Activated naive CD4-positive, alpha-beta T cell treated with anti-CD3 and anti-CD28 coated beads, Interleukin-2, amount 50 U/mL, for 24 hours (primary cell): ENCODE measurements at regions not wholly inside any gene's neighbourhood (a gene's known extent, or its start where the extent isn't known, plus 50 kb on each side); places are given as distances from the start of the nearest gene placed in this dataset.

Experiments
- H3K27ac Mint-ChIP-seq: one replicate; pipeline ENCODE4 v1.8.0; 2021; ENCODE audit warnings: mild to moderate bottlenecking, mixed read lengths
- H3K27me3 Mint-ChIP-seq: one replicate; pipeline ENCODE4 v1.8.0; 2021; ENCODE audit warnings: mixed read lengths
- H3K36me3 Mint-ChIP-seq: one replicate; pipeline ENCODE4 v1.8.0; 2021; ENCODE audit warnings: mixed read lengths
- H3K4me1 Mint-ChIP-seq: one replicate; pipeline ENCODE4 v1.8.0; 2021; ENCODE audit warnings: mixed read lengths
- H3K4me3 Mint-ChIP-seq: one replicate; pipeline ENCODE4 v1.8.0; 2021; ENCODE audit warnings: mild to moderate bottlenecking, mixed read lengths
- H3K9me3 Mint-ChIP-seq: one replicate; pipeline ENCODE4 v1.8.0; 2021; ENCODE audit warnings: mixed read lengths

DNA sequence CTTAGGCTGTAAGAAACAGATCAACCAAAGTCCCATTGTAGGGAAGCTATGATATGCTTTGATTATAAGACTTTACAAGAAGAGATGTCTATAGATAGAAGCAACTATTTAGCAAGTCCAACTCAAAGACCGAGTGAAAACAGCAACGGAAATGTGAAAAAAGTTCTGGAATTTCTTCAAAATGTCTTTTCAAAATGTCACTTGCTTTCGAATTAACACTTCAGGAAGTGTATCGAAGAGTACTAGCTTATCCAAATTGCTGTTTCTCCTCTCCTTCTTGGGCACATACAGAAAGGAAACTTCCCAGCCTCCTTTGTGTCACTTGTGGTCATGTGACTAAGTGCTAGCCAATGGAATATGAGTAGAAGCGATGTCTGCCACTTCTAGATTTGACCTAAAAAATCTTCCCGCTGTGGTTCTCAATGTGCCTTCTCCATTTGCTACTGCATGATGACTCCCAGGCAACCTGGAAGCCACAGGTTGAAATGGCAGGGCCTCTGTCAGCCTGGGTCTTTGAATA lies 89.9 kb downstream of the TSEN15 start:
- Mint-ChIP-seq H3K27me3 (peaks cover 13% of the 10 kb centered on the region), H3K36me3 (peaks cover 4% of the 10 kb centered on the region), H3K4me3 (no peak overlapping the region), H3K9me3 (peaks cover 5% of the 10 kb centered on the region), H3K27ac (no peak overlapping the region), H3K4me1 (no peaks in the 10 kb centered on the region)

DNA sequence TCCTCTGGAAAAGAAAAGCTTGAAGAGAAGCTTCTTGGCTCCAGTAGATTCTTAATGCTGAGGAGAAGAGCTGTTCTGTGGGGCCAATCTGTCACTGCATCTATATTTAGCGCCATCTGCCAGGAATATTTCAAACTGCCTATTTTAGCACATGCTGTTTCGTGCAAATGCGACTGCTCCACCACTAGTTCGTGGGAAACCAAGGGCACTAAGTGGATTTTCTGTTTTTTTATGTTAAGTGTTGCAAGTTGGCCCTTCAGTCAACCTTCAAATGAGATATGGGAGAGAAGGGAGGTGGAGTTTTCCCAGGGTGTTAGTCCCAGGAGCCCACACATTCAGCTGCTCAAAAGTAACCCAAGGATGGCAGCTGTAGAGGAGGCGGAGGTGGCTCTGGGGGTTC lies 91.9 kb downstream of the TSEN15 start:
- H3K36me3 Mint-ChIP-seq = no peaks in the 10 kb centered on the region
- no peak overlapping the region for H3K4me3 Mint-ChIP-seq
- no peak overlapping the region for H3K27ac Mint-ChIP-seq
- no peaks in the 10 kb centered on the region for H3K9me3 Mint-ChIP-seq
- H3K4me1 Mint-ChIP-seq = no peaks in the 10 kb centered on the region
- H3K27me3 Mint-ChIP-seq = peaks cover 19% of the 10 kb centered on the region

DNA sequence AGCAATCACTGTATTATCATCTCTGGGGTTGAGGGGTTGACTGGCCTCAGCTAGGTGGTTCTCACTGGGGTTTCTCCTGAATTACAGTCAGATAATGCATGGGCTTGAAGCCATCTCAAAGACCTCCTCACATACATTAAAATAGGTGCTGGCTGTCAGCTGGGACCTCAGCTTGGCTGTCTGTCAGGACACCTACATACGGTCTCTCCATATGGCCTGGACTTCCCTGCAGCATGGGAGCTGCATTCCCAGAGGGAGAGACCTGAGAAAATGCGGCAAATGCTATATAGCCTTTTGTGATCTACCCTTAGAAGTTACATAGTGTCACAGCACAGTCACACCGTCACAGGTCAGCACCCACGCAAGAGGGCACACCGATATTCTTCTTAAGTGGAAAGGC lies 93.6 kb downstream of the TSEN15 start:
- Mint-ChIP-seq H3K36me3 (no peaks in the 10 kb centered on the region), H3K4me1 (no peaks in the 10 kb centered on the region), H3K27me3 (peaks cover 20% of the 10 kb centered on the region), H3K9me3 (no peaks in the 10 kb centered on the region), H3K27ac (no peak overlapping the region), H3K4me3 (no peak overlapping the region)

DNA sequence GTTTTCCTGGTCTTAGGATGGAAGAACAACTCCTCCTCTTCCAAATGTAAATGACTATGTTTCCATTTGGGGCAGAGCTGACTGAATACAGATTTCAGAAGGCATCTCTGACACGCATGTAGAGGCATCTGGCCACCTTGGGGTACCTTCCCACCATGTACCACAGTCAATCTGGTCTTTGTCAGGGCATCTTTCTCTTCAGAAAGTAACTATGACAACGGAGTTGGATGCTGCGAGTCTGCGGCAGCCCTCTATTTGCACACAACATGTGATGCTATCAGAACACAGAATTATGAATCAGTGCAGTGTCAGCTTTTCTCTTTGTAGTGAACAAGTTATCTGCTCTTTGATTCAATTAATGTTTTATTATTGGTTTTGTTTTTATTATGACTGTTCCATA lies 94.7 kb downstream of the TSEN15 start:
- Mint-ChIP-seq H3K27me3 (peaks cover 20% of the 10 kb centered on the region), H3K9me3 (no peaks in the 10 kb centered on the region), H3K4me1 (no peaks in the 10 kb centered on the region), H3K27ac (no peak overlapping the region), H3K36me3 (no peaks in the 10 kb centered on the region), H3K4me3 (no peak overlapping the region)

DNA sequence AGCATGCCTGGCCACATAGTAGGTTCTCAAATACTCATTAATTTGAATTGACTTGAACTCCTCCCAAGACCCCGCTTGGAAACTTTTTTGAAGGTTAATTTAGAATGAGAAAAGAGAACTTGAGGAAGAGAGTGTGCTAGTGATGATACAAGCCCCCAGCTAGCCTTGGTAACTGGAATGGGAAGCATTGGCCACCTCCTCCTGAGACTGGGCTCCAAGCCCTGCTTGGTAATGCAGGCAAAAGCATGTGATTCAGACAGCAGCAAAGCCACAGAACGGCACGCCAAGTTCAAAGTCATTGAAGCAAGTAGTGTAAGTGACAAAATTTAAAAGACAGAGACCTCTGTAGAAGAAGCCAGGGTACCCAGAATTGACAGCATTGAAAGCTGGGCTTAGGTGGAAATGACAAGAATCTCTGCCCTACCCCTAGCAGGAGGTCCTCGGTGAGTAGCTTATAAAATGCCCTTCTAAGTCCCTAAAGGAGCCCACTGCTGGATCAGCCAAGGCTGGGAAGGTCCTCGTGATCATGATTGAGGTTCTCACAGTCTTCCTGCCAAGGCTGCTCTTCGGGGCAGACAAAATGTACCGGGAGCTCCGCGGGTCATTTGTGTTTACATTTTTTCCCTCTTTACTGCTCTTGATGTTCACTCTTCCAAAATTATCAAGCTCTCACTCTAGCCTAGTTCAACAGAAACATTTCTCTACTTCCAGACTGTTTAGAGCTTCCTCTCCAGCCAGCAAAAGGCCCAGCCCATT lies 99.4 kb downstream of the TSEN15 start:
- Mint-ChIP-seq H3K4me3 (no peak overlapping the region), H3K9me3 (no peaks in the 10 kb centered on the region), H3K27ac (no peak overlapping the region), H3K4me1 (peaks cover 13% of the 10 kb centered on the region), H3K27me3 (peaks cover 34% of the 10 kb centered on the region), H3K36me3 (no peaks in the 10 kb centered on the region)

DNA sequence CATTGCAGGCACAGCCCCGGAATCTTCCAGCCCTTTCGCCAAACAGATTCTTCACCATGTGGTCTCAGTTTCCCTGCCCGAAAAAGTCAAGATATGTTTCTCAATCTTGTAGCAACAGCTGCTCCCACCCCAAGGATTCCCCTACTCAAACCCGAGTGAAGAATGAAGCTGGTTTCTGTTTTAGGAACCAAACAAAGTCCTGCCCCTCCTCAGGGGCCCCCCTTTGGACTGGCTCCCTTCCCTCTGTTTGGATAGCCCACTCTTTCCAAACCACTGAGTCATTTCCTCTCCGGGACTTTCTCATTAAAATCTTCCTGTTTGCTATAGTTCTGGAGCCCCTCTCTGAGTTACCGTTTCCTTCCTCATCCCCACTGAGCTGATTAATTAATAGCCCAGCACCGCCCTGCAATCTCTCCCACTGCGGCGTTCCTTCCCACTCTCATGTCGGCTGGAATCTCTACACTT lies 100.9 kb downstream of the TSEN15 start:
- no peaks in the 10 kb centered on the region for H3K9me3 Mint-ChIP-seq
- H3K27me3 Mint-ChIP-seq = peaks cover 30% of the 10 kb centered on the region
- H3K4me1 Mint-ChIP-seq = peaks cover 13% of the 10 kb centered on the region
- H3K36me3 Mint-ChIP-seq = no peaks in the 10 kb centered on the region
- H3K4me3 Mint-ChIP-seq = peak overlapping the region; percentile 31
- no peak overlapping the region for H3K27ac Mint-ChIP-seq

DNA sequence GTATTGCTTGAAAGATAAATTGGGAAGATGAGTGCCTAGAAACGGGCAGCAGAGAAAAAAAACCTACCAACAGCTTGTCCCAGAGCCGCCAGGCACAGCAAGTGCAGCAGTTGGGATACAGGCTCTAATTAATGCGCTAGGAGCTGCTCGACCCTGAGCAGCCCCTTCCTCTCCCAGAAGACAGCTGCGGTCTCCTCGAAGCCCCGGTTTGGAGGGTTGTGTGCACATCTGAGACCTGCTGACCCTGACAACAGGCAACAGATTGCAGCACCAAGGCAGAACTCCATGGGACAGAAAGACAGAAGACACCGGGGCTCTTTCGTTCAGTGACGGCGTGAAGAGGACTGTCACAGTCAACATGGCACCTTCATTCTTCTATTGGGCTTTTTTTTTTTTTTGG lies 101.4 kb downstream of the TSEN15 start:
- Mint-ChIP-seq H3K4me1 (peaks cover 13% of the 10 kb centered on the region), H3K27ac (no peak overlapping the region), H3K36me3 (no peaks in the 10 kb centered on the region), H3K27me3 (peaks cover 28% of the 10 kb centered on the region), H3K4me3 (no peak overlapping the region), H3K9me3 (no peaks in the 10 kb centered on the region)

DNA sequence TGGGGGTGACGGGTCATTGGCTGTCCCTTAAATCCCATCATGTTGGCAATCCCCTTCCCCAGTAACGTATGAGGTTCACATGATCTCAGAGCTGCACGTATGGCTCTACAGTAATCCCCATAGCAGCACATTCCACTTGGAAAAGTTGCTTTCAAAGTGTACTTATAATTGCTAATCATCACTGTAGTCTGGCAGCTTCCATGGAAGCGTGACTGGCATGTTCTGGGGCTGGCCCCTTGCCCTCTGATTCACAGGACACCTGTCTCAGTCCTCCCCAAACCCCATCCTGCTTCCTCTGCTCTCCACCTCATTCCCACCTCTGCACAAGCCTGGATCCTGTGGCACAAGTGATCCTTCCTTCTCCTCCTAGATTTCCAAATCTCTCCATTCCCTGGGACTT lies 102.2 kb downstream of the TSEN15 start:
- Mint-ChIP-seq H3K4me1 (peaks cover 13% of the 10 kb centered on the region), H3K27me3 (peaks cover 30% of the 10 kb centered on the region), H3K9me3 (no peaks in the 10 kb centered on the region), H3K36me3 (no peaks in the 10 kb centered on the region), H3K4me3 (no peak overlapping the region), H3K27ac (no peak overlapping the region)

DNA sequence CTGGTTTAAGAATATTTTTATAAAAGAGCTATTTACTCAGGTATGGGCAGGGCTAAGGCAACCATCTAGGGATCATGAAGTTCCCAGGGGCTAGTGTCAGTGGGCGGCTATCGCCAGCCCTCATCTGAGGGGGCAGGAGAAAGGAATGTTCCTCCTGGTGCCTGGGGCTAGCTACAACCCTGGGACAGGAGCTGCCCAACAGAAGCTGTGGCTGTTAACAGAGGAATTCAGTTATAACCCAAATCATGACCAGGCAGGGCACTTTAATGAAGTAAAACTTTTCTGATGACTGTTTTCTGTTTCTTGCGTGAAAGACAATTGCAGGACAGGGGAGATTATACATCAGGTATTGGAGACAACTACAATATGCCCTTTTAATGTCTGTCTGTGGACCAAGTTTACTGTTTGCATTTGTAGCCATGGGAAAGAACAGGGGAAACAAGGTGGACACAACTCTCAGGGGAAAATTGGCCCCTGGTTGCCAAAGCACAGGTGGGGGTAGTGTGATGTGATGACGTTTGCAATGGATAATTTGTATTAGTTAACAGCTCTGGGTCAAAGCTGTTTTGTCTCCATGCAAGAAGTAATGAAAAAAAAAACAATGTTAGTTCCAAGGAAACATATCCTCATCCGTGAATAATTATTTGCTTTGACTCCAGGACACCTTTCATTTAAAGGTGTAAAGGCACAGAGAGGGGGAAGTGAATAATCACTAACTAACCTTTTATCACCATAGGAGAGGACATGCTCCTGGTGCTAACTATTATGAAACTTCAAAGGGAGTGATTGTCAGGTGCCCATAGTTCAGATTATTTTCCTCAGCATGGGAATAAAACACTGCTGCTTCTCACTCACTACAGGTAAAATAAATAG lies 105.2 kb downstream of the TSEN15 start:
- Mint-ChIP-seq H3K9me3 (no peaks in the 10 kb centered on the region), H3K4me3 (no peak overlapping the region), H3K27me3 (peaks cover 25% of the 10 kb centered on the region), H3K27ac (no peak overlapping the region), H3K4me1 (peaks cover 13% of the 10 kb centered on the region), H3K36me3 (no peaks in the 10 kb centered on the region)

DNA sequence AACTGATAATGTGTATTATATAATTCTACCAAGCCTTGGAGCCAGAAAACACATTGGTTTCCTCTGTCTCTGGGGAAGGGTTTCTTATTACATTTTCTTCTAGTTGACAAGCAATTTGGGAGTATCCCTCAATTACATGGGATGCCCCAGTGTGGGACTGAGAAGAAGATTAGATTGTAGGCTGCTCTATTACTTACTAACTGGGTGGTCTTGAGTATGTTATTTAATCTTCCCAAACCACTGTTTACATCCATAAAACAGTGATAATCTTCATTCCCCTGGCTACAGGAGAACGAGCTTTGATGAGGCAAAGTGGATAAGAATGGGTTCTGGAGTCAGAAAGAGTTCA lies 105.8 kb downstream of the TSEN15 start:
- no peak overlapping the region for H3K27ac Mint-ChIP-seq
- H3K9me3 Mint-ChIP-seq = no peaks in the 10 kb centered on the region
- H3K4me1 Mint-ChIP-seq = peaks cover 10% of the 10 kb centered on the region
- H3K27me3 Mint-ChIP-seq = peaks cover 21% of the 10 kb centered on the region
- no peak overlapping the region for H3K4me3 Mint-ChIP-seq
- no peaks in the 10 kb centered on the region for H3K36me3 Mint-ChIP-seq

DNA sequence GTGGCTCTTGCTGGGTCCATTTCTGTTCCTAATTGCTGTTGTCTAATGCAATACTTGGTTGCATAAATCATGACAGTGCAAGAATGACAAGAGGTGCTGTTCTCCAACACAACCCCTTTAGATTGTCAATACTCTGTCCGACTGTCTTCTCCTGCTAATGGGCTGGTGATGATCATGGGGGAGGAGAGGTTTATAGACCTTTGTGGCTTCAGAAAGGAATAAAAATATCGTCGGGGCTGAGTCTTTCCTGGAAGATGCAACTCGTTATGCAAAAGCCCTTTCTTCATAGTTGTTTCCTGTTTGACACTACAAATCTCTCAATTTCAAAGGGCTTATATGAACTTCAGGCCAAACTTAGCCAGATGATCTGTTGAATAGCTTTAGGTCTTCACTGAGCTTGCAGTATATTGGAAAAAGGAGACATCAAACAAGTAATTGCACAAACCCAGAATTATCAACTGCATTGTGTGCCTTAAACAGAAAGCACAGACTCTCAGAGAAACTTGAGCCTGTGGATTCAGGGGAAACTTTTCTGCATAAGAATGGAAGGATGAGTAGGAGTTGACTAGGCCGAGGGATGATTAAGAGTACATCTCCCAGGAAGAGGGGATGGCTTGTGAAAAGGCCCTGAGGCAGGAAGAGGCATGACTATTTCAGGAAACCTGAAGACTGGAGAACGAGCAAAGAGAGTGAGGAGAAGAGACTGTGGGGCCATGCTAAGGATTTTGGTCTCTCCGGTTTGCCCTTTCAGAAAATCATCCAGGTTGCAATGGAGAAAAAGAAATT lies 107.6 kb downstream of the TSEN15 start:
- H3K27ac Mint-ChIP-seq = no peak overlapping the region

DNA sequence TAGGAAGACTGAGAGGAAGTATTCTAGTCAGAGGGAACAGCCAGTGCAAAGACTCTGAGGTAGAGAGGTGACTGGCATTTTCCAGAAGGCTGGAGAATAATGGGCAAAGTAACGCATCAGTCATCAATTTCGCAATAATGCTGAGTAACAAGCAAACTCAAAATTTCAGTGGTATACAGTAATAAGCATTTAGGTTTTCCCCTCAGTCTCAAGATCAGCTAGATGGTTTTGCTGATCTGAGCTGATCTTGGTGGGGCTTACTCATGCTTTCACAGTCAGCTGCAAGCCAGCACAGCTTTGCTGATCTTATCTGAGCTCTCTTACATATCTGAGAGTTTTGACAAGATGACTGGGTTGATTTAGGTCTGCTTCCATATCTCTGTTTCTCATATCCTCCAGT lies 108.7 kb downstream of the TSEN15 start:
- Mint-ChIP-seq H3K4me3 (no peak overlapping the region), H3K4me1 (no peaks in the 10 kb centered on the region), H3K36me3 (no peaks in the 10 kb centered on the region), H3K27ac (no peak overlapping the region), H3K27me3 (peaks cover 3% of the 10 kb centered on the region), H3K9me3 (no peaks in the 10 kb centered on the region)

More for the DNA sequence above, 107.6 kb downstream of the TSEN15 start:
- Mint-ChIP-seq H3K9me3 (no peaks in the 10 kb centered on the region), H3K4me3 (no peak overlapping the region), H3K27me3 (peaks cover 9% of the 10 kb centered on the region), H3K36me3 (no peaks in the 10 kb centered on the region), H3K4me1 (no peaks in the 10 kb centered on the region)

DNA sequence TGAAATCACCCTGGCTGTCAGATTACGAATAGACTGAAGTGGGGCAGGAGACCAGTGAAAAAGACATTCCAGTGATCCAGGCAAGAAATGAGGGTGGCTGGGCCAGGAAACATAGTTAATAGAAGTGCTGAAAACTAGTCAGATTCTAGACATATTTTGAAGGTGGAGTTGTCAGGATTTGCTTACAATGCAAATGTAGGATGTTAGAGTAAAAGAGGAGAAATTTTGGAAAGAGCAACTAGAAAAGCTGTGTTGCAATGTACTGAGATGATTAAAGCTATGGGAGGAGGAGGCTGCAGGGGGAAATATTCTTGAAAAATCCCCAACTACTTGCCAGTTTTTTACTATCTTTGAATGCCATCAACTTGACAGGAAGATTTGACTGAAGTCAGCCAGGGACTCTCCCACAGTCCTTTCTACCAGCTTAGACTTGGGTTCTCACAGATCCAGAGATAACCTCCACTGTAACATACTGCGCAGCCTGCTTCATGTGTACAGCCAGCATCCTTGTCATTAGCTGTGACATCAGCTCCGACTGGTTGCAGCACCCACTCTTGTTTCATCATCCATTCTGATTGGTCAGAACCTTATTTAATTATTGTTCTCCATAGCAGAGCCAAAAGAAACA lies 109.7 kb downstream of the TSEN15 start:
- H3K27me3 Mint-ChIP-seq = peaks cover 3% of the 10 kb centered on the region
- H3K4me3 Mint-ChIP-seq = no peak overlapping the region
- no peaks in the 10 kb centered on the region for H3K36me3 Mint-ChIP-seq
- no peaks in the 10 kb centered on the region for H3K4me1 Mint-ChIP-seq
- no peaks in the 10 kb centered on the region for H3K9me3 Mint-ChIP-seq
- no peak overlapping the region for H3K27ac Mint-ChIP-seq

DNA sequence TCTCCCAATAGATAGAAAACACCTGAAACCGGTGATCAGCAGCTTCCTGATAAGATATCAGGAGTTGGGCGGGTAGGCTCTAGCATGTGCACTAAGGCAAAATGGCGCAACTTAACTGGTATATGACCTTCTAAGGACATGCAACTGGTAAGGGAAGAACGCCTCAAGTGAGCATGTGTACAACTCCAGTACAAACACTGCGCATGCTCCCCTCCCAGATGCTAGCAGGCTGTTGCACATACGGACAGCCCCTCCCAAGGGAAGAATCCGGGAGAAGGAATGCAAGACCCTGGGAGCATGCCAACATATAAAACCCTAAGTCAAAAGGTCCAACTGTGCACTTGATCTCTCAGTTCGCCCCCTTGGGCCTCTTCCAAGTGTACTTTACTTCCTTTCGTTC lies 110.8 kb downstream of the TSEN15 start:
- no peaks in the 10 kb centered on the region for H3K9me3 Mint-ChIP-seq
- no peaks in the 10 kb centered on the region for H3K4me1 Mint-ChIP-seq
- H3K27ac Mint-ChIP-seq = no peak overlapping the region
- H3K36me3 Mint-ChIP-seq = no peaks in the 10 kb centered on the region
- no peak overlapping the region for H3K4me3 Mint-ChIP-seq
- H3K27me3 Mint-ChIP-seq = peaks cover 3% of the 10 kb centered on the region
